ENCODE measurements at regions not wholly inside any gene's neighbourhood (a gene's known extent, or its start where the extent isn't known, plus 50 kb on each side); places are given as distances from the start of the nearest gene placed in this dataset.

DNA sequence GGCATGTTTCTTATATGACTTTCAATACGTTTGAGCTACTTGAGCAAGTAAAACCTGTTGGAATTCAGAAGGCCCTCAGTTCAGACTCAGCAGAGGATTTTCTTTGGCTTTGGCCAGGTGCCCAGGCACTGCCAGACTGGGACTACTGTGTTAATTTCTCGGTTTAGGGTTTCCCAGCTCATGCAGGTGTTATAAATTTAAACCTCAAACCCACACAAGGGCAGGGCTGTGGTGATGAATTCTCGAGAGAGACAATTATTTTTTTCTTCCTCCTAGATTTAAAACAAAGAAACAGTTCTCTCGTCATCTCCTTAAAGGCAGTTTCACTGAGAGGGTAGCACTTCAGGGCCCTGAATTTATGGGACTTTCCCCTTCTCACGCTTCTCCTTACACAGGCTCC lies 406.0 kb upstream of the PIK3R1 start:
- no peak for TF ChIP-seq CTCF (IDR thresholded peaks at IDR 0.05)
- no peak for TF ChIP-seq POLR2A (IDR thresholded peaks at IDR 0.05)

Data from vagina (tissue), 2 donors.